Thoracic aorta (tissue), 2 donors: ENCODE measurements at regions not wholly inside any gene's neighbourhood (a gene's known extent, or its start where the extent isn't known, plus 50 kb on each side); places are given as distances from the start of the nearest gene placed in this dataset.

Source experiments
- ATAC-seq: fragments of 150-250 bp; one replicate; pipeline ENCODE4 v1.8.0; 2017; ENCODE audit warnings: low read depth; ENCODE audit not compliant: insufficient number of reproducible peaks, low FRiP score
- DNase-seq: peaks from one replicate; pipeline ENCODE4 v3.0.0-alpha.2; 2020; ENCODE audit warnings: low spot score
- H3K27ac ChIP-seq, 2 donors: fragments of 200-600 bp; sonication (generic); 1 replicate in 1 of 2; 2 replicates in 1 of 2; pipeline ENCODE4 v1.5.1; 2016; ENCODE audit warnings: mild to moderate bottlenecking in 2 of 2, moderate library complexity in 2 of 2
- H3K27me3 ChIP-seq: fragments of 200-600 bp; sonication (generic); replicated peaks from 2 replicates; pipeline ENCODE4 v1.6.0; 2016; ENCODE audit warnings: mild to moderate bottlenecking; ENCODE audit not compliant: insufficient read depth
- H3K36me3 ChIP-seq: fragments of 200-600 bp; sonication (generic); one replicate; pipeline ENCODE4 v1.5.1; 2016
- H3K4me1 ChIP-seq, 2 donors: fragments of 200-600 bp; sonication (generic); 1 replicate in 1 of 2; 2 replicates in 1 of 2; pipeline versions ENCODE4 v1.5.1 to v1.6.0; 2016; ENCODE audit warnings: low read depth in 2 of 2, mild to moderate bottlenecking in 1 of 2; ENCODE audit not compliant: control insufficient read depth in 1 of 2
- H3K4me3 ChIP-seq: fragments of 200-600 bp; sonication (generic); 2 replicates; pipeline ENCODE4 v1.5.1; 2016; ENCODE audit warnings: mild to moderate bottlenecking
- H3K9me3 ChIP-seq: fragments of 200-600 bp; sonication (generic); 2 replicates; pipeline ENCODE4 v1.5.1; 2016
- TF ChIP-seq, protein P1 (sequence below): fragments of 200-600 bp; sonication (generic); IDR thresholded peaks from one replicate; pipeline ENCODE4 v1.5.1; 2019; ENCODE audit warnings: antibody characterized with exemption

DNA sequence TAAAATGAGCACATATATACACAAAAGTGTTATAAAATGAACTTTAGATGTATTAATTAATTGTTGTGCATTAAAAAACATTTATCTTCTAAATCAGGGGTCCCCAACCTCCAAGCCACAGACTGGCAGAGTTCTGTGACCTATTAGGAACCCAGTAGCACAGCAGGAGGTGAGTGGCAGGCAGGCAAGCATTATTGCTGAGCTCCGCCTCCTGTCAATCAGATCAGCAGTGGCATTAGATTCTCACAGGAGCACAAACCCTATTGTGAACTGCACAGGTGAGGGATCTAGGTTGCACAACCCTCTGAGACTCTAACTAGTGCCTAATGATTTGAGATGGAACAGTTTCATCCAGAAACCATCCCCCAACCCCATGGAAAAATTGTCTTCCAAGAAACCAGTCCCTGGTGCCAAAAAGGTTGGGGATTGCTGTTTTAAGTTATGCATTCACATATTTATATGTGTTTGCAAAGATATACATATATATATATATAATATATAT, 583.7 kb downstream of the KCNJ2 start:
- ATAC-seq (no peak), DNase-seq (no peak)
- TF ChIP-seq, protein P1, sequence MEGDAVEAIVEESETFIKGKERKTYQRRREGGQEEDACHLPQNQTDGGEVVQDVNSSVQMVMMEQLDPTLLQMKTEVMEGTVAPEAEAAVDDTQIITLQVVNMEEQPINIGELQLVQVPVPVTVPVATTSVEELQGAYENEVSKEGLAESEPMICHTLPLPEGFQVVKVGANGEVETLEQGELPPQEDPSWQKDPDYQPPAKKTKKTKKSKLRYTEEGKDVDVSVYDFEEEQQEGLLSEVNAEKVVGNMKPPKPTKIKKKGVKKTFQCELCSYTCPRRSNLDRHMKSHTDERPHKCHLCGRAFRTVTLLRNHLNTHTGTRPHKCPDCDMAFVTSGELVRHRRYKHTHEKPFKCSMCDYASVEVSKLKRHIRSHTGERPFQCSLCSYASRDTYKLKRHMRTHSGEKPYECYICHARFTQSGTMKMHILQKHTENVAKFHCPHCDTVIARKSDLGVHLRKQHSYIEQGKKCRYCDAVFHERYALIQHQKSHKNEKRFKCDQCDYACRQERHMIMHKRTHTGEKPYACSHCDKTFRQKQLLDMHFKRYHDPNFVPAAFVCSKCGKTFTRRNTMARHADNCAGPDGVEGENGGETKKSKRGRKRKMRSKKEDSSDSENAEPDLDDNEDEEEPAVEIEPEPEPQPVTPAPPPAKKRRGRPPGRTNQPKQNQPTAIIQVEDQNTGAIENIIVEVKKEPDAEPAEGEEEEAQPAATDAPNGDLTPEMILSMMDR, result no peak

DNA sequence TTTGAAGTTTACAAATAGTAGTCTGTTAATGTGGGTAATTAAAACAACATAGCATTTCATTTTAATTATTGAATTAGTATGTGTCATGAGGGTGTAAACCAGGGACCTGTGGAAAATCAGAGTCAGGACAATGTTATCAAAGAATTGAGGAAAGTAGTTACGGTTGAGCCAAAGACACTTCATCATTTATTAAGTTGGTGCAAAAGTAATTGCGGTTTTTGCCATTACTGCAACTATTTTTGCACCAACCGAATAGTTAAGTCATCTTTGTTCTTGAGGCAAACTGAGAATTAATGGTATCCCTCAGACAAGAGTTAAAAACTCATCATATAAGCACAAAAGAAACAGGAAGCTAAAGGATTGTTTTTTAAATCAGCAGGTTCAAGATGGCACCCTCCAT, 593.7 kb downstream of the KCNJ2 start:
- no peak overlapping the region for H3K4me3 ChIP-seq
- no peaks in the 10 kb centered on the region for H3K36me3 ChIP-seq
- no peak for DNase-seq
- no peaks in the 10 kb centered on the region for H3K9me3 ChIP-seq
- H3K4me1 ChIP-seq, result no peaks in the 10 kb centered on the region
- no peaks in the 10 kb centered on the region for H3K27me3 ChIP-seq
- no peak for ATAC-seq
- H3K27ac ChIP-seq, result no peak overlapping the region
- TF ChIP-seq, protein P1, result no peak

More for the DNA sequence above, 583.7 kb downstream of the KCNJ2 start:
- H3K27ac ChIP-seq, result no peak overlapping the region
- no peaks in the 10 kb centered on the region for H3K36me3 ChIP-seq
- no peaks in the 10 kb centered on the region for H3K4me1 ChIP-seq
- no peaks in the 10 kb centered on the region for H3K27me3 ChIP-seq
- H3K9me3 ChIP-seq, result no peaks in the 10 kb centered on the region
- no peak overlapping the region for H3K4me3 ChIP-seq

DNA sequence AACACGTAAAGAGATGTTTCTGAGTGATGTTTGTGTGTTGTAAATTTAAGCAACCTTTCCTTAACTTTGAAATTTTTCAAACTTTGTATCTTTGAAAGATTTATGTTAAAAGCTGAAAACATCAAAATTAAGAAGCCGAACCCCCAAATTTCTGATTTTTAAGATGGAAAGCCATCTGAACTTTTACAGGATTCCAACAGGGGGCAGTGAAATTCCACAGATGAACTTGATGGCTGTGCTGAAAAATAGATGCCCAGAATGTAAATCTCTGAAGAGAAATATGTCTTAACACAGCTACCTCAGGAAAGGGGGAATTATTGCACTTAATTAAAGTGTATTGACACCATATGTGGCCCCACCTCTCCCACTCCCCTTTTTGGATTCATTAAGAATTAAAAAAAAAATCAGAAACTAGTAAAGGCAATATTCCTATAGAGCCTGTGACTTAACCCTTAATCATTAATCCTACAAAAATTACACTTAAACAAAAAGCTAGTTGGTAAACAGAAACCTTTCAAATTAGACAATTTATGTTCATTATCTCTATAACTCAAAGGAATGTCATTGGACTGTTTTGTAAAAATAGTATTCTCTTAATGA, 597.9 kb downstream of the KCNJ2 start:
- Histone ChIP-seq H3K4me3 (no peak overlapping the region), H3K27me3 (no peaks in the 10 kb centered on the region), H3K4me1 (no peaks in the 10 kb centered on the region), H3K27ac (no peak overlapping the region), H3K9me3 (no peaks in the 10 kb centered on the region), H3K36me3 (no peaks in the 10 kb centered on the region)
- ATAC-seq, result no peak
- no peak for DNase-seq
- TF ChIP-seq, protein P1, result peak; percentile 42

DNA sequence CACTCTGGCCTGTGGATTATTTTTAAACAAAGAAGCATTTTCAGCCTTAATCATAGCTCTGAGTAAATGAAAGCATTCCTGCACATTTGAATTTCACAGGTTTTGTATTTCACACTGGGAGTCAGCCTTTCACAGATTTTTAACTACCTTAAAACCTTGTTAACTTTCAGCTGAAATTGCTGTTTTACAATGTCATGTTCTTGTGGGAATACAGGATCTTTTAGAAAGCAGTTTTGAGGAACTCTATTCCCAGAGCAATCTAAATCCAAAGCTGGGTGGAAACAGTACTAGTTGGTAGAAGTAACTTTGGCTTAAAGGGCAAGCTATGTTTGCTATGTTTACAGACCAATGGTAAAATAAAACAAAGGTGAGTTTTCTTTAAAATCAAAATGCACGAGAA, 600.6 kb downstream of the KCNJ2 start:
- no peak overlapping the region for H3K27ac ChIP-seq
- H3K4me1 ChIP-seq, result no peaks in the 10 kb centered on the region
- ATAC-seq (no peak), DNase-seq (no peak)
- TF ChIP-seq, protein P1, result no peak
- no peaks in the 10 kb centered on the region for H3K36me3 ChIP-seq
- H3K4me3 ChIP-seq, result no peak overlapping the region
- no peaks in the 10 kb centered on the region for H3K9me3 ChIP-seq
- H3K27me3 ChIP-seq, result no peaks in the 10 kb centered on the region

DNA sequence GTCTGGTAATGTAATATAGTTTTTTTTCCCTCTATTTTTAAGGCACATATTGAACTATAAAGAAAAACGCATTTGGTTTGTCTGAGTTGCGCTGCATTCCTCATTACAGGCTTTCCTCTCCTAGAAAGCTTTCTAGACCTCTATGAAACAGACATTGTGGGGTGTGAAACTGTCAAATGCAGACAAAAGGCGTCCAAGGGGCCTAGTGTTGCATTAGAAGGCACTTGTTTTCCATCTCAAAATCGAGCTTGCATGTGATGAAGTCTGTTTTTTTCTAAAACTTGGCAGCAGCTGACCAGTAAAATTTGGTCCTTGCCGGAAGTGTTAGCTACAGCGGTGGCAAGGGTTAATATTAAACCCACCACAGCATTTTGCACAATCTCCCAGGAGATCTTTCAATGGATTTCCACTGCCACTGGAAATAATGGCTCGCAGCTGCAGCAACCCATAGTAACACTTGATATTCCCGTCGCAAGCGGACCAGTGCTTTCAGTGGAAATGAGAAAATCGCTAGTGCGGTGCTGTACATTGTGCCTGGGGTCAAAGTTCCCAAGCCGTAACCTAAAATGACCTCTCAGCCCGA, 602.6 kb downstream of the KCNJ2 start:
- ATAC-seq, result no peak
- TF ChIP-seq, protein P1, result no peak

More for the DNA sequence above, 602.6 kb downstream of the KCNJ2 start:
- Histone ChIP-seq H3K9me3 (no peaks in the 10 kb centered on the region), H3K27me3 (no peaks in the 10 kb centered on the region), H3K4me1 (no peaks in the 10 kb centered on the region), H3K4me3 (no peak overlapping the region), H3K27ac (no peak overlapping the region), H3K36me3 (no peaks in the 10 kb centered on the region)
- no peak for DNase-seq
